OCI-LY3 (cell line): ENCODE measurements at regions not wholly inside any gene's neighbourhood (a gene's known extent, or its start where the extent isn't known, plus 50 kb on each side); places are given as distances from the start of the nearest gene placed in this dataset.

Experiments used
- EZH2phosphoT487 ChIP-seq: fragments of 200-600 bp; shearing (Covaris generic); IDR thresholded peaks from 2 replicates; pipeline ENCODE4 v1.6.1; 2018; ENCODE audit warnings: antibody characterized with exemption, mixed run types, low read depth
- TF ChIP-seq, protein P1 (sequence below): fragments of 200-600, 300-600 bp; sonication (generic); IDR thresholded peaks from 2 replicates; pipeline ENCODE4 v1.5.1; 2014; ENCODE audit warnings: antibody characterized with exemption, low read length, low read depth

- TF ChIP-seq, protein P1, sequence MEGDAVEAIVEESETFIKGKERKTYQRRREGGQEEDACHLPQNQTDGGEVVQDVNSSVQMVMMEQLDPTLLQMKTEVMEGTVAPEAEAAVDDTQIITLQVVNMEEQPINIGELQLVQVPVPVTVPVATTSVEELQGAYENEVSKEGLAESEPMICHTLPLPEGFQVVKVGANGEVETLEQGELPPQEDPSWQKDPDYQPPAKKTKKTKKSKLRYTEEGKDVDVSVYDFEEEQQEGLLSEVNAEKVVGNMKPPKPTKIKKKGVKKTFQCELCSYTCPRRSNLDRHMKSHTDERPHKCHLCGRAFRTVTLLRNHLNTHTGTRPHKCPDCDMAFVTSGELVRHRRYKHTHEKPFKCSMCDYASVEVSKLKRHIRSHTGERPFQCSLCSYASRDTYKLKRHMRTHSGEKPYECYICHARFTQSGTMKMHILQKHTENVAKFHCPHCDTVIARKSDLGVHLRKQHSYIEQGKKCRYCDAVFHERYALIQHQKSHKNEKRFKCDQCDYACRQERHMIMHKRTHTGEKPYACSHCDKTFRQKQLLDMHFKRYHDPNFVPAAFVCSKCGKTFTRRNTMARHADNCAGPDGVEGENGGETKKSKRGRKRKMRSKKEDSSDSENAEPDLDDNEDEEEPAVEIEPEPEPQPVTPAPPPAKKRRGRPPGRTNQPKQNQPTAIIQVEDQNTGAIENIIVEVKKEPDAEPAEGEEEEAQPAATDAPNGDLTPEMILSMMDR = no peak
- no peak for TF ChIP-seq EZH2phosphoT487
Observed at GRCh38 chr3:45319231-45319995, 69.0 kb upstream of the LARS2 start.
